GM12892 (cell line): ENCODE measurements at regions not wholly inside any gene's neighbourhood (a gene's known extent, or its start where the extent isn't known, plus 50 kb on each side); places are given as distances from the start of the nearest gene placed in this dataset.

Experiments
- POLR2A ChIP-seq: IDR thresholded peaks from 2 replicates; pipeline ENCODE4 v1.6.1; 2011; ENCODE audit warnings: low read depth, low read length, control low read depth
- POLR2AphosphoS5 ChIP-seq: IDR thresholded peaks from 2 replicates; pipeline ENCODE4 v1.6.1; 2011; ENCODE audit warnings: low read depth, low read length, control low read depth
- TAF1 ChIP-seq: IDR thresholded peaks from 2 replicates; pipeline ENCODE4 v1.6.1; 2011; ENCODE audit warnings: low read depth, mild to moderate bottlenecking, control low read depth, low read length, borderline replicate concordance

DNA sequence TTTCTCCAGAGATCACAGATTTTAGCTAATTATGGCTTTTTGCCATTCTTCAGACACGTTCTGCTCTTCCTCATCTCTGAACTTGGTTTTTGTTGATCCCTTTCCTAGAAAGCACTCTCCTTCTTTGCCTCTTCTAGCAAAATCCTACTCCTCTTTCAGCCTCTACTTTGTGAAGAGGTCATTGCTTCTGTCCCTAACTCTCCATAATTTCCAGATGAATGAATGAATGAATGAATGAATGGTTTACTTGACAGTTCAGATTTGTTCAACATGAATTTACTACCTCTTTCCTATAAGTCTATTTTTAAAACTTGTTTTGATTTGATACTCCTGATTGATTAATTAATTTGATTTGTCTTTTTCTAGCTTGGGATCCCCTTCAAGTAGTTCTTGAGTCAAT, 94.0 kb upstream of the IFNGR1 start:
- TF ChIP-seq POLR2AphosphoS5 (no peak), POLR2A (no peak), TAF1 (no peak)
